ENCODE measurements at regions not wholly inside any gene's neighbourhood (a gene's known extent, or its start where the extent isn't known, plus 50 kb on each side); places are given as distances from the start of the nearest gene placed in this dataset.

- Histone ChIP-seq H3K79me2 (ENCODE audit: insufficient read depth, low read length) (no peaks in the 10 kb centered on the region), H4K20me1 (ENCODE audit: insufficient read depth, low read length) (no peaks in the 10 kb centered on the region), H3K4me3 (ENCODE audit: insufficient read depth, low read length) (no peak overlapping the region), H3K36me3 (ENCODE audit: insufficient read depth, low read length) (no peaks in the 10 kb centered on the region), H3K27me3 (ENCODE audit: insufficient read depth, low read length) (peaks cover 29% of the 10 kb centered on the region), H3K9me3 (ENCODE audit: low read depth, low read length) (no peaks in the 10 kb centered on the region), H3K4me1 (ENCODE audit: insufficient read depth, low read length) (no peaks in the 10 kb centered on the region), H3K27ac (ENCODE audit: low read depth, low read length) (no peak overlapping the region), H3K4me2 (ENCODE audit: insufficient read depth, low read length) (no peak overlapping the region), H2AFZ (ENCODE audit: low read length) (no peak overlapping the region)
- TF ChIP-seq CTCF (IDR thresholded peaks at IDR 0.05; ENCODE audit: extremely low read depth, low read depth, low read length) = no peak
- DNase-seq (ENCODE audit: insufficient read length, low spot score, missing footprints) = no peak
Measured at GRCh38 chr16:86241681-86242080, 268.6 kb upstream of the FOXF1 start.

DNA sequence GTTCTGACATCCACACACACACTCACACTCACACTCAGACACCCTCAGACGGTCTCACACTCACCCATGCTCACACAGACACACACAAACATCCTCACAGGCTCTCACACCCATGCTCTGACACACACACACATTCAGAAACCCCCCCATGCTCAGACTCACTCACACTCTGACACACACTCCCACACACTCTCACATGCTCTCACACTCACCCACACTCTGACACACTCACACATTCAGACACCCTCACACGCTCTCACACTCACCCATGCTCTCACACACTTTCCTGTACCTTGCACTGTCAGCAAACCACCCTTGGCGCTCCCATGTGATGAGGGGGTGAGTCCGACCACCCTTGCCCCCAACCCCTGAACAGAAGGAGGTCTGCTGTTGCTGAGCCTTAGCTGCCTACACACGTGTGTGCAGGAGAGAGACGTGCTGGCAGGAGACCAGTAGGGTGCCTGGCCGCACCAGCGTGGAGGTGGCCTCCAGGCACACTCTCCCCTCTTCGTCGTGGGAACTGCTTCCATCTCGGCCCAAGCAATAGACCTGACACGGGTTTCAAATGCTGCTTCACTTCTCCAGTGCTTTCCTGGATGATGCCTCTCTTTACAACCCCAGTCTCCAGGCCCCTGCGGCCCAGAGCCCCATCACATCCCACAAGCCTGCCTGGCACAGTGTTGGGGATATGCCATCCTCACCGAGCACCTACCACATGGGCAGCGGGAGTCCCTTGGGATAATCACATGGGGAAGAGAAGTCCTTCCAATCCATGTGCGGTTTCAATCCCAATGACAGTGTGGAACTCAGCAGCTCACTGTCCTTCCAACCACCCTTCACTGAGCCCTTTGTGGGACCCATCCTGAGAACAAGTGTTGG is 267.8 kb upstream of the FOXF1 start:
- Histone ChIP-seq H3K4me1 (ENCODE audit: insufficient read depth, low read length) (no peaks in the 10 kb centered on the region), H4K20me1 (ENCODE audit: insufficient read depth, low read length) (no peaks in the 10 kb centered on the region), H3K4me2 (ENCODE audit: insufficient read depth, low read length) (no peak overlapping the region), H3K36me3 (ENCODE audit: insufficient read depth, low read length) (no peaks in the 10 kb centered on the region), H3K9me3 (ENCODE audit: low read depth, low read length) (no peaks in the 10 kb centered on the region), H3K4me3 (ENCODE audit: insufficient read depth, low read length) (no peak overlapping the region), H3K27me3 (ENCODE audit: insufficient read depth, low read length) (peaks cover 35% of the 10 kb centered on the region), H3K27ac (ENCODE audit: low read depth, low read length) (no peak overlapping the region), H2AFZ (ENCODE audit: low read length) (no peak overlapping the region), H3K79me2 (ENCODE audit: insufficient read depth, low read length) (no peaks in the 10 kb centered on the region)
- no peak for DNase-seq (ENCODE audit: insufficient read length, low spot score, missing footprints)
- TF ChIP-seq CTCF (IDR thresholded peaks at IDR 0.05; ENCODE audit: extremely low read depth, low read depth, low read length) = no peak

DNA sequence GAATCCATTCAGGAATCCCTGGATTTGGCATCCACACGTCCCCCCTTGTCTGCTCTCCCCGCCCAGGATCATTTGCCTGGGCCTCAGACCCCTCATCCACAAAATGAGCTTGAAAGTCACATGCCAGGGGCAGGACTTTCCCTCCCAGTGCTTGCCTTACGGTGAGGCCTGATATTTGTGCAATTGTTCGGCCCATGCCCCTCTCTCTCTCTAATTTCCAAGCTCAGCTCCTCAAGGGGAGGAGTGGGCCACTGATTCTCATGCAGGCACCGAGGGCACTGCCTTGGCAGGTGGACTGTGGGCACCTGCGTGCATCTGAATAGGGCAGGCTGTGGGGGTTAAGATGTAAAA is 267.2 kb upstream of the FOXF1 start:
- no peaks in the 10 kb centered on the region for H3K9me3 ChIP-seq (ENCODE audit: low read depth, low read length)
- no peak overlapping the region for H3K4me3 ChIP-seq (ENCODE audit: insufficient read depth, low read length)
- no peak overlapping the region for H3K4me2 ChIP-seq (ENCODE audit: insufficient read depth, low read length)
- H2AFZ ChIP-seq (ENCODE audit: low read length) = no peak overlapping the region
- no peak overlapping the region for H3K27ac ChIP-seq (ENCODE audit: low read depth, low read length)
- no peaks in the 10 kb centered on the region for H3K36me3 ChIP-seq (ENCODE audit: insufficient read depth, low read length)
- H4K20me1 ChIP-seq (ENCODE audit: insufficient read depth, low read length) = no peaks in the 10 kb centered on the region
- peaks cover 39% of the 10 kb centered on the region for H3K27me3 ChIP-seq (ENCODE audit: insufficient read depth, low read length)
- DNase-seq (ENCODE audit: insufficient read length, low spot score, missing footprints) = no peak
- H3K4me1 ChIP-seq (ENCODE audit: insufficient read depth, low read length) = no peaks in the 10 kb centered on the region
- H3K79me2 ChIP-seq (ENCODE audit: insufficient read depth, low read length) = no peaks in the 10 kb centered on the region
- TF ChIP-seq CTCF (IDR thresholded peaks at IDR 0.05; ENCODE audit: extremely low read depth, low read depth, low read length) = no peak

- no peaks in the 10 kb centered on the region for H3K9me3 ChIP-seq (ENCODE audit: low read depth, low read length)
- H3K27me3 ChIP-seq (ENCODE audit: insufficient read depth, low read length) = peaks cover 39% of the 10 kb centered on the region
- no peaks in the 10 kb centered on the region for H3K79me2 ChIP-seq (ENCODE audit: insufficient read depth, low read length)
- H3K4me2 ChIP-seq (ENCODE audit: insufficient read depth, low read length) = no peak overlapping the region
- H3K36me3 ChIP-seq (ENCODE audit: insufficient read depth, low read length) = no peaks in the 10 kb centered on the region
- no peaks in the 10 kb centered on the region for H4K20me1 ChIP-seq (ENCODE audit: insufficient read depth, low read length)
- H3K4me1 ChIP-seq (ENCODE audit: insufficient read depth, low read length) = no peaks in the 10 kb centered on the region
- H3K27ac ChIP-seq (ENCODE audit: low read depth, low read length) = no peak overlapping the region
- H2AFZ ChIP-seq (ENCODE audit: low read length) = no peak overlapping the region
- TF ChIP-seq CTCF (IDR thresholded peaks at IDR 0.05; ENCODE audit: extremely low read depth, low read depth, low read length) = no peak
- DNase-seq (ENCODE audit: insufficient read length, low spot score, missing footprints) = no peak
- H3K4me3 ChIP-seq (ENCODE audit: insufficient read depth, low read length) = no peak overlapping the region
Measured at GRCh38 chr16:86243571-86244154, 266.7 kb upstream of the FOXF1 start.
